Adipocyte (in vitro differentiated cells): ENCODE measurements at regions not wholly inside any gene's neighbourhood (a gene's known extent, or its start where the extent isn't known, plus 50 kb on each side); places are given as distances from the start of the nearest gene placed in this dataset.

Experiments
- DNase-seq: peaks from one replicate; pipeline ENCODE4 v3.0.0-alpha.2; 2015; ENCODE audit warnings: low read depth
- H3K27me3 ChIP-seq: replicated peaks from 2 replicates; pipeline ENCODE4 v1.7.0; 2013; ENCODE audit warnings: mild to moderate bottlenecking, low read length, moderate library complexity; ENCODE audit not compliant: control insufficient read depth, insufficient read depth
- H3K36me3 ChIP-seq: 2 replicates; pipeline ENCODE4 v1.7.0; 2013; ENCODE audit warnings: low read length, mild to moderate bottlenecking, moderate library complexity; ENCODE audit not compliant: control insufficient read depth, insufficient read depth, severe bottlenecking
- H3K4me1 ChIP-seq: 2 replicates; pipeline ENCODE4 v1.7.0; 2013; ENCODE audit warnings: mild to moderate bottlenecking, low read length, moderate library complexity; ENCODE audit not compliant: control insufficient read depth, insufficient read depth
- H3K4me3 ChIP-seq: 2 replicates; pipeline ENCODE4 v1.7.0; 2013; ENCODE audit warnings: mild to moderate bottlenecking, low read length, moderate library complexity
- H3K9ac ChIP-seq: 2 replicates; pipeline ENCODE4 v1.7.0; 2013; ENCODE audit warnings: mild to moderate bottlenecking, low read length, moderate library complexity
- H3K9me3 ChIP-seq: 2 replicates; pipeline ENCODE4 v1.7.0; 2013; ENCODE audit warnings: mild to moderate bottlenecking, low read length, moderate library complexity; ENCODE audit not compliant: control insufficient read depth

GRCh38 chr12:127270193-127270592, 996.8 kb upstream of the TMEM132C start:
- H3K27me3 ChIP-seq: no peaks in the 10 kb centered on the region
- peaks cover 27% of the 10 kb centered on the region for H3K4me1 ChIP-seq
- DNase-seq: peak; percentile 32
- H3K36me3 ChIP-seq: no peaks in the 10 kb centered on the region
- H3K4me3 ChIP-seq: peak overlapping the region; percentile 35
- H3K9ac ChIP-seq: no peak overlapping the region
- no peaks in the 10 kb centered on the region for H3K9me3 ChIP-seq

- DNase-seq: no peak
- Histone ChIP-seq H3K4me3 (no peak overlapping the region), H3K4me1 (peaks cover 27% of the 10 kb centered on the region), H3K9me3 (no peaks in the 10 kb centered on the region), H3K36me3 (no peaks in the 10 kb centered on the region), H3K9ac (no peak overlapping the region), H3K27me3 (no peaks in the 10 kb centered on the region)
Observed at GRCh38 chr12:127271776-127272175, 995.2 kb upstream of the TMEM132C start.

DNA sequence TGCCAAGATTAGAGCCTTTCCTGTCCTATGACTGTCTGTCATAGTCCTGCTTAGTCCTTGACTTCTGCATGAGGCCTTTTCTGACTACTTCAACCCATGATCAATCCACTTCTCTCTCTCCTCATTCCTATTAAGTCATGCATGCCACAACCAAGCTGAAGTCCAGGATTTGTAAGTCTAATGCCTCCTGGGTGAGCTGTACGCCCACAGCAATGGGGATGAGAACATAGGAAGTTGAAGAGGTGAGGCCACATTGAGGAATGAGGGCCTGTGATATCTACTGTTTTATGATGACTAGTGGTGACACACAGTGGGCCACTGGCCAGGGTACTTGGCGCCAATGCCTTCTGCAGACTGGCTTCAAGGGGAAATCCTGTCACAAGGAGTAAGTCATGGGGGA, 994.1 kb upstream of the TMEM132C start:
- Histone ChIP-seq H3K9ac (peak overlapping the region; percentile 21), H3K4me3 (no peak overlapping the region), H3K36me3 (no peaks in the 10 kb centered on the region), H3K9me3 (no peaks in the 10 kb centered on the region), H3K4me1 (peaks cover 27% of the 10 kb centered on the region), H3K27me3 (no peaks in the 10 kb centered on the region)
- DNase-seq: peak; percentile 64

DNA sequence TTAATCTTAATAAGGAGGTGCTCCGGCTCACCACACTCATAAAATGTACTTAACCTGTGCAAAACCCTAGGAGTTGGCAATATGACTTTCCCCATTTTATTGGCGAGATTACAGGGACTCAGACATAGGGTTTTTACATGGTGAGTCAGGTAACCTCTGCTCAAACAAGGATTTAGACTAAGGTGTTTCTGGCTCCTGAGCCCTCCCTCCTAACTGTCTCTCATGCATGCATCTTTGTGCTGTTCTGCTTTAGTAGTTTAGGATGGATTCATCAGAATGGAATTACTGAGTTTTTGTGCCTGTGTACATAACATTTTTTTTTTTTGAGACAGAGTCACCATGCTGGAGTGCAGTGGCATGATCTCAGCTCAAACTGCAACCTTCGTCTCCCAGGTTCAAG, 993.3 kb upstream of the TMEM132C start:
- peak; percentile 47 for DNase-seq
- H3K4me3 ChIP-seq: no peak overlapping the region
- H3K36me3 ChIP-seq: no peaks in the 10 kb centered on the region
- H3K27me3 ChIP-seq: no peaks in the 10 kb centered on the region
- H3K4me1 ChIP-seq: peaks cover 27% of the 10 kb centered on the region
- peak overlapping the region; percentile 47 for H3K9ac ChIP-seq
- no peaks in the 10 kb centered on the region for H3K9me3 ChIP-seq

- H3K9me3 ChIP-seq: no peaks in the 10 kb centered on the region
- no peak overlapping the region for H3K4me3 ChIP-seq
- H3K9ac ChIP-seq: no peak overlapping the region
- DNase-seq: no peak
- no peaks in the 10 kb centered on the region for H3K36me3 ChIP-seq
- peaks cover 22% of the 10 kb centered on the region for H3K4me1 ChIP-seq
- no peaks in the 10 kb centered on the region for H3K27me3 ChIP-seq
Observed at GRCh38 chr12:127275416-127275815, 991.6 kb upstream of the TMEM132C start.

DNA sequence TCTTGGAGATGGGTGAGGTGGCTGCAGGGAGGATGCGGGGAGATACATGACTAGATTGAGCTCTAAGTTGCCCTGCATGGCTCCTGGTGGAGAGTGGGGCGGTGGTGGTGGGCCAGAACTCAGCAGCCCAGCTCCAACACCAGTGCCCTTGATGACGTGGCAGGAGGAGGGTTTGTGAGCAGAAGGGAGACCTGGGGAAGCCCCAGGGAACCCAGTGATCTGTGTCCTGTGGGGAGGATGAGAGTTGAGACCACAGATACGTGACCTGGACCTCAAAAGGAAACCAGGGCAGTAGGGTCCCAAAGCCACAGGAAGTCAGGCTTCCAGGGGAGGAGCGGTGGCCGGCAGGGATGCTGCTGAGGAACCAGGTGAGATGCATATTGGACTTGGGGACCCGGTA, 989.1 kb upstream of the TMEM132C start:
- Histone ChIP-seq H3K27me3 (no peaks in the 10 kb centered on the region), H3K4me1 (peaks cover 11% of the 10 kb centered on the region), H3K9me3 (no peaks in the 10 kb centered on the region), H3K9ac (no peak overlapping the region), H3K4me3 (no peak overlapping the region), H3K36me3 (no peaks in the 10 kb centered on the region)
- DNase-seq: no peak

DNA sequence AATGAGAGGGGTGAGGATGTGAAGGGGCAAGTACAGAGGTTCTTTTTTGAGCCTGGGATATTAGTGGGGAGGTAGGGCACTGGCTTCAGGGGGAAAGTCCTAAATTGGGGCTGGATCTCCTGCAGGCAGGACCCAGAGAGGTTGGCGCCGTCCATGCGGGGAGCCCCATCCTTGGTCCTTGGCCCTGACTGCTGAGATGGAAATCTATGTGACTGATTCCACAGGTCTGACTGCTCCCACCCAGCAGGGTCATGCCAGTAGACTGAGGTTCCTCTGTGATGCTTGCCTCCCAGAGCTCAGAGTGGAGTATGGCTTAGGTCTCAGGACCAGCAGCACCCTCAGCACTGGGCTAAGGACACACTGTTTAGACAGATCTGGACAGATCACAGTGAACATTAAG, 988.6 kb upstream of the TMEM132C start:
- H3K4me3 ChIP-seq: no peak overlapping the region
- no peak for DNase-seq
- H3K9ac ChIP-seq: peak overlapping the region; percentile 9
- no peaks in the 10 kb centered on the region for H3K36me3 ChIP-seq
- peaks cover 11% of the 10 kb centered on the region for H3K4me1 ChIP-seq
- no peaks in the 10 kb centered on the region for H3K27me3 ChIP-seq
- no peaks in the 10 kb centered on the region for H3K9me3 ChIP-seq

DNA sequence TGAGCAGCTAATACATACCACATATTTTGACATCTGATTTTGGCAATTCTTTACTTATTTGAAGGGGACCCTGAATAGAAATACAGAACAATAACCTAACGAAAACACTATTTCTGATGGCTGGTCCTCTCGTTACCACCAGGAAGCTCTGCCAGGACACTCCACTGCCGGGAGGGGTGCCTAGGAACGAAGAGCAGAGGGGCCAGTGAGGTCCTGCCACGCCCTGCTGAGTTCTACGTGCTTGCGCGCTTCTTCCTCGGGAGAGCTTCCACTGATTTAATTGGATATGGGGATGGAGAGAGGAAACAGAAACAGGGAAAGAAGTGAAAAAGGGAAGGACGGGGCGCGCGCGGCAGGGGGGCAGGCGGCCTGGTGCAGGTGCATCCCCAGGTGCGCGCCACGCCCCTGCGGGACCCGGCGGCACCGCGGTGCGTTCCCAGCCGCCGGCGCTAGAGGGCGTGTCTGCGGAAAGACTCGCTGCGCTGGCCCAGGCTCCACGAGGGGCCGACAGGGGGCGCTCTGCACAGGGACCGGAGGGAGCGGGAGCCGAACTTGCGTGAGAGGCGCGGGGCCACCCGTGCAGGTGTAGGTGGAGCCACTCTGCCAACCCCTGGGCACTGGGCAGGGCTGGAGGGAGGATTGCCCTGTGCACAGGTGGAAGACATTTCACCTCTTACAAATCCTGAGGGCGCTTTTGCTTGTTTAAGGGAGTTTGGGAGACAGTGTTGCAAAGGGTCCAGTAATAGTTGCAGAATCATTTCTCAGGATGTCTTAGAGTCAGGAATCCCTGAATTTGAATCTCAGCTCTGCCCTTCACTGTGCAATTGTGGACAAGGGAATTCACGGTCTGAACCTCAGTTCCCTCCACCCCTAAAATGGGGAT, 986.3 kb upstream of the TMEM132C start:
- Histone ChIP-seq H3K4me1 (peaks cover 29% of the 10 kb centered on the region), H3K27me3 (no peaks in the 10 kb centered on the region), H3K9me3 (no peaks in the 10 kb centered on the region), H3K4me3 (no peak overlapping the region), H3K9ac (no peak overlapping the region), H3K36me3 (no peaks in the 10 kb centered on the region)
- DNase-seq: no peak

DNA sequence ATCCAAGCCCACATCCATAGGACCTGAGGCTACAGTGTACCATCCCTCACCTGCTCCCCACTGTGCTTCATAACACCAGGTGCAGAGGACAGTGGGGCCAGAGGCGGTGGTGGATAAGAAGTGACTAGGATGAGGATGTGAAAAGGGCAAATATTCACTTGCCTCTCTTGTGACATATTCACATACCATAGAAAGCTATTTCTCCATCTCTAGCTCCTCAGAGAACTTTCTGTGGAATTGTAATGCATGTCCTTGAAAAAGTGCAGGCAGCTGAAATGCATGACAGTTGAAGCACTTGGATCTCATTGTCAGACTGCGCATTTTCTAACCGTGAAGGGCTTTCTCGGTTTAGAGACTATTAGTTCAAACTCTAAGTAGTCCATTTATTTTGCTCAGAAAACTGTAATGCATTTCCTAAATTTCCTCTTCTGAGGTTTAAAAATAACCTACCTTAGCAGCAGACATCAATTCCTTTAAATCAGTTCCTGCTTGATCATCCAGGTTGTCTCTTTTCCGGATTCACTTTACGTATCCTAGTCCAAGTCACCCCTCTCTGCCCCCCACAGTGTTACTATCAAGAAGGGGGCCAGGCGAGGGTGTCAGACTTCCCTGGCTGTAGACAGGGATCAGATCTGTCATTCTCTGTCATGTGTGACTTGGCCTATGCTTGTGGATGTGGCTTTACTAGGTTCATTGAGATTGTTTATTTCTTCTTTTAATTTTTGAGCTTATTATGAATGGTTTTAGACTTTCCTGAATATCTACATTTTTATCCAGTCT, 984.0 kb upstream of the TMEM132C start:
- Histone ChIP-seq H3K27me3 (no peaks in the 10 kb centered on the region), H3K4me3 (no peak overlapping the region), H3K36me3 (no peaks in the 10 kb centered on the region), H3K9me3 (no peaks in the 10 kb centered on the region), H3K4me1 (peaks cover 31% of the 10 kb centered on the region), H3K9ac (peak overlapping the region; percentile 24)
- peak; percentile 53 for DNase-seq

DNA sequence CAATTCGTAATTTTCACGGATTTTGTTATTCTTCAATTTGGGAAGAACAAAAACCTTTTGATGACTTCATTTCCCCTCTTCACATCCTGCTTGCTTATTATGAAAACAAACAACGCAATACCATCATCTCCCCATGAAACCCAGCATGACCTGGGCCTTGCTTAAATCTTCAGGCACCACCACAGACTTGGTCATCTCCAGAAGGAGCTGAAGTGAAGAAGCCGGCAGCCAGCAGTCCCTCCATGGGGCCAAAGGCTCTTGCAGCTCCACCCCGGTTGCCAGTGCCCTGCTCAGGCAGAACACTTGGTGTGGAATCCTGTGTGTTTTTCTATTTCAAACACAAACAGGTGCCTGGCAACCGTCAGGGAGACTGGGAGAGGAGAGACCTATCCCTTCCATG, 982.9 kb upstream of the TMEM132C start:
- Histone ChIP-seq H3K4me3 (no peak overlapping the region), H3K27me3 (no peaks in the 10 kb centered on the region), H3K36me3 (no peaks in the 10 kb centered on the region), H3K4me1 (peaks cover 31% of the 10 kb centered on the region), H3K9me3 (no peaks in the 10 kb centered on the region), H3K9ac (peak overlapping the region; percentile 80)
- DNase-seq: peak; percentile 39

DNA sequence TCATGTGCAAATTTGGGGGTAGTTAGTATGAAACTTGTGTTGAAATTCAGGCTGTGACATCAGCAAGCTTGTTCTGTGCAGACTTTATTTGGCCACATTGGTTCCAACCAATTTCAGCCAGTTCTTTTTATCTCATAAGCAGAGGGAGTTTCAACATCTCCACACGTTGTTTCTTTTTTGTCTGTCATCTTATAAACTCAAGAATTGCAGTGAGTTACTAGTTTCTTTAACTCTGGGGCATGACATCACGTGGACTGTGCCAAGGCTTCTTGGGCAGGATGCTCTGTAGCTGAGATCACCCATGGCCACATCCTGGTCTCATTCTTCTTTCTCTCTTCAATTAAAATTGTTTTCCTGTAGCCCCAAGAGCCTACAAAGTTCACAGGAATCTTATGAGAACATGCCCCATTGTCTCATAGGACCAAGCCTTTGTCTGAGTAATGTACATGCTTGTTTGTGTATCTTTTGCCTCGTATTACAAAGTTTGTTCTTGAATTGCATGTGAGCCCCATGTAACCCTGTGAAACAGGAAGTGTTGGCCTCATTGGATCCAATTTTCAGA, 982.0 kb upstream of the TMEM132C start:
- Histone ChIP-seq H3K9ac (peak overlapping the region; percentile 80), H3K9me3 (no peaks in the 10 kb centered on the region), H3K4me1 (peaks cover 31% of the 10 kb centered on the region), H3K4me3 (no peak overlapping the region), H3K36me3 (no peaks in the 10 kb centered on the region), H3K27me3 (no peaks in the 10 kb centered on the region)
- DNase-seq: peak; percentile 91
